HEK293T (cell line): ENCODE measurements at regions not wholly inside any gene's neighbourhood (a gene's known extent, or its start where the extent isn't known, plus 50 kb on each side); places are given as distances from the start of the nearest gene placed in this dataset.

ENCODE experiments used
- ARNT ChIP-seq: fragments of 450-650 bp; IDR thresholded peaks from 2 replicates; pipeline ENCODE4 v1.6.1; 2017; ENCODE audit warnings: mild to moderate bottlenecking
- TARDBP ChIP-seq: fragments of 450-650 bp; IDR thresholded peaks from 2 replicates; pipeline ENCODE4 v1.6.1; 2016

DNA sequence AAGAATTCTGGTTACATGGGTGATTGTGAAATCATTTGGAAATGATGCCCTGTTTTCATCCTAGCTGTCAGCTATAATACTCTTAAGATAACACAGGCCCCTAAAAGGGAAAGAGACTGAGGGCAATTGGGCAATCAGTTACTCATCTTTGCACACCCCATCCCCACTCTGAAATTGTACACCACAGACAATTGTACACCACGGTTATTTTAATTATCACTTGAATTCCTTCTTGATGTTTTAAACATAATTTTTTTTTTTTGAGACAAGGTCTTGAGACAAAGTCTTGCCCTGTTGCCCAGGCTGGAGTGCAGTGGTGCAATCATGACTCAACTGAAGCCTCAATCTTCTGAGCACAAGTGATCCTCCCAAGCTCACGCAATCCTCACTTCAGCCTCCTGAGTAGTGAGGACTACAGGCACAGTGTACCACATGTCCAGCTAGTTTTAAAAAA lies 862.4 kb upstream of the ACVR2A start:
- TF ChIP-seq TARDBP (no peak), ARNT (no peak)
